Astrocyte of the spinal cord (primary cell): ENCODE measurements at regions not wholly inside any gene's neighbourhood (a gene's known extent, or its start where the extent isn't known, plus 50 kb on each side); places are given as distances from the start of the nearest gene placed in this dataset.

Experiments
- DNase-seq: peaks from one replicate; pipeline ENCODE4 v3.0.0; 2011; ENCODE audit warnings: low read depth, low spot score
- H3K4me3 ChIP-seq: 2 replicates; pipeline ENCODE4 v1.5.1; 2011; ENCODE audit warnings: low read depth, mild to moderate bottlenecking, low read length, moderate library complexity
- CTCF ChIP-seq: IDR thresholded peaks from 2 replicates; pipeline ENCODE4 v1.5.1; 2012; ENCODE audit warnings: low read depth, mild to moderate bottlenecking, low read length, inconsistent platforms
- in situ Hi-C: cut with HindIII; loops from 2 replicates; pipeline ENCODE4 v1.10.0; 2017; ENCODE audit warnings: low sequenced_read_pairs

GRCh38 chr2:162974771-162975170 lies 136.2 kb upstream of the KCNH7 start:
- H3K4me3 ChIP-seq, result no peak overlapping the region
- in situ Hi-C loops, result no loop called here
- DNase-seq, result no peak
- TF ChIP-seq CTCF, result no peak

- no peak for DNase-seq
- in situ Hi-C loops, result no loop called here
- no peak overlapping the region for H3K4me3 ChIP-seq
- TF ChIP-seq CTCF, result no peak
These were observed 133.8 kb upstream of the KCNH7 start for GRCh38 chr2:162972383-162972782.

GRCh38 chr2:162968306-162968705 lies 129.7 kb upstream of the KCNH7 start:
- no peak for TF ChIP-seq CTCF
- DNase-seq, result no peak
- in situ Hi-C loops, result no loop called here
- H3K4me3 ChIP-seq, result no peak overlapping the region

- in situ Hi-C loops, result no loop called here
These were observed 129.2 kb upstream of the KCNH7 start for GRCh38 chr2:162967811-162968210.

GRCh38 chr2:162967147-162967546 lies 128.6 kb upstream of the KCNH7 start:
- H3K4me3 ChIP-seq, result no peak overlapping the region
- in situ Hi-C loops, result no loop called here
- TF ChIP-seq CTCF, result no peak
- no peak for DNase-seq

More at GRCh38 chr2:162967811-162968210, 129.2 kb upstream of the KCNH7 start:
- no peak overlapping the region for H3K4me3 ChIP-seq
- DNase-seq, result no peak
- no peak for TF ChIP-seq CTCF

GRCh38 chr2:162965191-162965590 lies 126.6 kb upstream of the KCNH7 start:
- in situ Hi-C loops, result no loop called here
- H3K4me3 ChIP-seq, result no peak overlapping the region
- no peak for DNase-seq
- no peak for TF ChIP-seq CTCF

GRCh38 chr2:162964513-162964912 lies 125.9 kb upstream of the KCNH7 start:
- TF ChIP-seq CTCF, result no peak
- DNase-seq, result no peak
- H3K4me3 ChIP-seq, result no peak overlapping the region
- in situ Hi-C loops, result no loop called here
